NCI-H774 (cell line): ENCODE measurements at regions not wholly inside any gene's neighbourhood (a gene's known extent, or its start where the extent isn't known, plus 50 kb on each side); places are given as distances from the start of the nearest gene placed in this dataset.
"Not testable (repeated sequence)": the region's sequence is repeated elsewhere in the genome, so short reads cannot be mapped to it uniquely, and the experiment has no call there.

Experiments
- DNase-seq: peaks from one replicate; lab custom pipeline; 2025; lab: John Stamatoyannopoulos, UW

GRCh38 chr13:89968470-89968869 is 1379.0 kb upstream of the MIR17HG start:
- no peak for DNase-seq

GRCh38 chr13:89970353-89970709 is 1377.2 kb upstream of the MIR17HG start:
- no peak for DNase-seq

- DNase-seq, result no peak
These were observed 1370.3 kb upstream of the MIR17HG start for GRCh38 chr13:89977203-89977602.

- DNase-seq, result no peak
These were observed 1366.6 kb upstream of the MIR17HG start for GRCh38 chr13:89980896-89981295.

GRCh38 chr13:89982407-89983095 is 1364.9 kb upstream of the MIR17HG start:
- DNase-seq, result no peak

GRCh38 chr13:89988206-89988605 is 1359.3 kb upstream of the MIR17HG start:
- no peak for DNase-seq

- DNase-seq, result no peak
These were observed 1343.9 kb upstream of the MIR17HG start for GRCh38 chr13:90003566-90003965.

- DNase-seq, result no peak
These were observed 1338.8 kb upstream of the MIR17HG start for GRCh38 chr13:90008707-90009149.

- DNase-seq, result no peak
These were observed 1333.4 kb upstream of the MIR17HG start for GRCh38 chr13:90014038-90014437.

- DNase-seq, result no peak
These were observed 1331.7 kb upstream of the MIR17HG start for GRCh38 chr13:90015565-90016507.

- no peak for DNase-seq
These were observed 1330.8 kb upstream of the MIR17HG start for GRCh38 chr13:90016688-90017087.

GRCh38 chr13:90020536-90021070 is 1326.9 kb upstream of the MIR17HG start:
- no peak for DNase-seq

- no peak for DNase-seq
These were observed 1320.1 kb upstream of the MIR17HG start for GRCh38 chr13:90027409-90027808.

- DNase-seq, result no peak
These were observed 1315.2 kb upstream of the MIR17HG start for GRCh38 chr13:90032313-90032712.

- no peak for DNase-seq
These were observed 1314.5 kb upstream of the MIR17HG start for GRCh38 chr13:90032841-90033493.

- no peak for DNase-seq
These were observed 1308.0 kb upstream of the MIR17HG start for GRCh38 chr13:90039516-90039915.

GRCh38 chr13:90047600-90047999 is 1299.9 kb upstream of the MIR17HG start:
- no peak for DNase-seq

- DNase-seq, result no peak
These were observed 1297.4 kb upstream of the MIR17HG start for GRCh38 chr13:90049989-90050671.

- no peak for DNase-seq
These were observed 1292.4 kb upstream of the MIR17HG start for GRCh38 chr13:90055121-90055520.

- DNase-seq, result no peak
These were observed 1291.7 kb upstream of the MIR17HG start for GRCh38 chr13:90055760-90056159.

GRCh38 chr13:90064226-90064625 is 1283.3 kb upstream of the MIR17HG start:
- not testable (repeated sequence) for DNase-seq

- no peak for DNase-seq
These were observed 1278.8 kb upstream of the MIR17HG start for GRCh38 chr13:90068658-90069057.
